Neural progenitor cell (in vitro differentiated cells): ENCODE measurements at regions not wholly inside any gene's neighbourhood (a gene's known extent, or its start where the extent isn't known, plus 50 kb on each side); places are given as distances from the start of the nearest gene placed in this dataset.

ENCODE experiments used
- CTCF ChIP-seq: fragments of 200-600 bp; sonication (generic); IDR thresholded peaks from 2 replicates; pipeline ENCODE4 v1.5.1; 2017; ENCODE audit warnings: antibody characterized with exemption, mild to moderate bottlenecking
- EZH2 ChIP-seq: fragments of 200-600 bp; sonication (generic); IDR thresholded peaks from 2 replicates; pipeline ENCODE4 v1.6.1; 2017; ENCODE audit warnings: antibody characterized with exemption, mild to moderate bottlenecking, moderate library complexity
- EZH2phosphoT487 ChIP-seq: fragments of 200-600 bp; sonication (generic); IDR thresholded peaks from 2 replicates; pipeline ENCODE4 v1.6.1; 2017; ENCODE audit warnings: antibody characterized with exemption

GRCh38 chr13:81194362-81194761, 853.4 kb upstream of the SPRY2 start:
- TF ChIP-seq CTCF (no peak), EZH2phosphoT487 (no peak), EZH2 (no peak)
